DND-41 (cell line): ENCODE measurements at regions not wholly inside any gene's neighbourhood (a gene's known extent, or its start where the extent isn't known, plus 50 kb on each side); places are given as distances from the start of the nearest gene placed in this dataset.

Experiments used
- ATAC-seq: fragments of 200-7000 bp; cut with Tn5 transposase; 3 replicates; pipeline ENCODE4 v1.9.1; 2021; ENCODE audit warnings: low read depth; ENCODE audit not compliant: insufficient read depth
- DNase-seq: peaks from one replicate; pipeline ENCODE4 v3.0.0-alpha.2; 2020
- H2AFZ ChIP-seq: 2 replicates; pipeline ENCODE4 v1.6.0; 2012; ENCODE audit warnings: low read depth, low read length
- H3K27ac ChIP-seq: 2 replicates; pipeline ENCODE4 v1.5.1; 2012; ENCODE audit warnings: low read length, inconsistent platforms
- H3K27me3 ChIP-seq: fragments of 200-600 bp; sonication (generic); 2 replicates; pipeline ENCODE4 v1.6.0; 2012; ENCODE audit warnings: low read length, mild to moderate bottlenecking, inconsistent platforms; ENCODE audit not compliant: insufficient read depth, poor library complexity
- H3K36me3 ChIP-seq: 2 replicates; pipeline ENCODE4 v1.5.1; 2012; ENCODE audit warnings: low read length, inconsistent platforms; ENCODE audit not compliant: insufficient read depth
- H3K4me1 ChIP-seq: 2 replicates; pipeline ENCODE4 v1.5.1; 2012; ENCODE audit warnings: mild to moderate bottlenecking, low read length; ENCODE audit not compliant: insufficient read depth
- H3K4me2 ChIP-seq: 2 replicates; pipeline ENCODE4 v1.6.0; 2012; ENCODE audit warnings: mild to moderate bottlenecking, moderate library complexity, low read length, inconsistent platforms; ENCODE audit not compliant: insufficient read depth
- H3K4me3 ChIP-seq, 2 experiments: fragments of 200-600 bp in 1 of 2; shearing (Covaris generic) in 1 of 2; 2 replicates each; pipeline ENCODE4 v1.5.1; 2012 to 2016; ENCODE audit warnings: inconsistent platforms in 2 of 2, low read length in 2 of 2, mild to moderate bottlenecking in 2 of 2, low read depth in 1 of 2, moderate library complexity in 1 of 2
- H3K79me2 ChIP-seq: 2 replicates; pipeline ENCODE4 v1.6.0; 2012; ENCODE audit warnings: low read length, inconsistent platforms; ENCODE audit not compliant: insufficient read depth
- H3K9ac ChIP-seq: 2 replicates; pipeline ENCODE4 v1.6.0; 2012; ENCODE audit warnings: low read depth, mild to moderate bottlenecking, inconsistent platforms, low read length, moderate library complexity
- H3K9me3 ChIP-seq: 2 replicates; pipeline ENCODE4 v1.5.1; 2012; ENCODE audit warnings: low read length, moderate library complexity, mild to moderate bottlenecking, inconsistent platforms; ENCODE audit not compliant: insufficient read depth, severe bottlenecking
- H4K20me1 ChIP-seq: 2 replicates; pipeline ENCODE4 v1.6.0; 2012; ENCODE audit warnings: low read length; ENCODE audit not compliant: insufficient read depth
- EZH2 ChIP-seq: IDR thresholded peaks from 3 replicates; pipeline ENCODE4 v1.6.1; 2012; ENCODE audit warnings: borderline replicate concordance, low read depth, mild to moderate bottlenecking, moderate library complexity, low read length, inconsistent platforms; ENCODE audit not compliant: severe bottlenecking
- TF ChIP-seq, protein P1 (sequence below): IDR thresholded peaks from 2 replicates; pipeline ENCODE4 v1.5.1; 2012; ENCODE audit warnings: borderline replicate concordance, low read length, moderate library complexity, mild to moderate bottlenecking; ENCODE audit not compliant: poor library complexity, severe bottlenecking; ENCODE audit errors: extremely low read depth

DNA sequence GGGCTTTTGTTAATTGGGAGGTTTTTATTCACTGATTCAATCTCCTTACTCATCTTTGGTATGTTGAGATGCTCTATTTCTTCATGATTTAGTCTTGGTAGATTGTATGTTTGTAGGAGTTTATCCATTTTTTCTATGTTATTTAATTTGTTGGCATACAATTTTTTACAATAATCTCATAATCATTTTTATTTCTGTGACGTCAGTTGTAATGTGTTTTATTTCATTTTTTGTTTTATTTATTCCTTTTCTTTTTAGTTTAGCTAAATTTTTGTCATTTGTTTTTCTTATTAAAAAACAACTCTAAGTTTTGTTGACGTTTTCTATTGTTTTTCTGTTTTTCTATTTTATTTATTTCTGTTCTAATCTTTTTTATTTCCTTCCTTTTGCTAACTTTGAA is 389.8 kb downstream of the HS3ST3B1 start:
- ATAC-seq = no peak
- TF ChIP-seq, protein P1, sequence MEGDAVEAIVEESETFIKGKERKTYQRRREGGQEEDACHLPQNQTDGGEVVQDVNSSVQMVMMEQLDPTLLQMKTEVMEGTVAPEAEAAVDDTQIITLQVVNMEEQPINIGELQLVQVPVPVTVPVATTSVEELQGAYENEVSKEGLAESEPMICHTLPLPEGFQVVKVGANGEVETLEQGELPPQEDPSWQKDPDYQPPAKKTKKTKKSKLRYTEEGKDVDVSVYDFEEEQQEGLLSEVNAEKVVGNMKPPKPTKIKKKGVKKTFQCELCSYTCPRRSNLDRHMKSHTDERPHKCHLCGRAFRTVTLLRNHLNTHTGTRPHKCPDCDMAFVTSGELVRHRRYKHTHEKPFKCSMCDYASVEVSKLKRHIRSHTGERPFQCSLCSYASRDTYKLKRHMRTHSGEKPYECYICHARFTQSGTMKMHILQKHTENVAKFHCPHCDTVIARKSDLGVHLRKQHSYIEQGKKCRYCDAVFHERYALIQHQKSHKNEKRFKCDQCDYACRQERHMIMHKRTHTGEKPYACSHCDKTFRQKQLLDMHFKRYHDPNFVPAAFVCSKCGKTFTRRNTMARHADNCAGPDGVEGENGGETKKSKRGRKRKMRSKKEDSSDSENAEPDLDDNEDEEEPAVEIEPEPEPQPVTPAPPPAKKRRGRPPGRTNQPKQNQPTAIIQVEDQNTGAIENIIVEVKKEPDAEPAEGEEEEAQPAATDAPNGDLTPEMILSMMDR = no peak
- no peak overlapping the region for H3K9ac ChIP-seq
- no peak overlapping the region for H2AFZ ChIP-seq
- no peaks in the 10 kb centered on the region for H3K36me3 ChIP-seq
- no peak overlapping the region for H3K4me2 ChIP-seq
- no peaks in the 10 kb centered on the region for H3K9me3 ChIP-seq
- H3K4me3 ChIP-seq = no peak overlapping the region
- no peaks in the 10 kb centered on the region for H3K79me2 ChIP-seq
- no peak overlapping the region for H3K27ac ChIP-seq
- peaks cover 31% of the 10 kb centered on the region for H3K4me1 ChIP-seq
- no peaks in the 10 kb centered on the region for H4K20me1 ChIP-seq
- no peak for DNase-seq
- H3K27me3 ChIP-seq = no peaks in the 10 kb centered on the region

DNA sequence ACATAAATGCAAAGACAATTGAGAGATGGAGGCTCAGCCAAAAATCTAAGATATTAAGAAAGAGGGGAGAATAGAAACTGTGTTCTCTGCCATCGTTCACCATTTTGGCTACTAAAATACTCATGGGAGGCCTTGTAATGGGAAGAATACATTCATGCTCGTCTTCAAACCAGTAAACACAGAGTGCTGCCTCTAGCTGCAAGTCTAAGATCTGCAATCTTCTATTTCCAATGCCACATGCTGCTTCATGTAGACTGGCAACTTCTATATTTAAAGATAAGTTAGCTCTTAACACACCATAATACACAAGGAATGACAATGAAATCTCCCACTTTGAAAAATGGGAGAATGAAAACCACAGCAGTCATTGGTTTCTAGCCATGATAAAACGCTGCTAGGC is 387.3 kb downstream of the HS3ST3B1 start:
- DNase-seq = no peak
- H3K9ac ChIP-seq = no peak overlapping the region
- H3K4me1 ChIP-seq = peaks cover 19% of the 10 kb centered on the region
- no peak overlapping the region for H2AFZ ChIP-seq
- no peaks in the 10 kb centered on the region for H3K36me3 ChIP-seq
- no peaks in the 10 kb centered on the region for H4K20me1 ChIP-seq
- H3K9me3 ChIP-seq = no peaks in the 10 kb centered on the region
- H3K27ac ChIP-seq = no peak overlapping the region
- no peaks in the 10 kb centered on the region for H3K27me3 ChIP-seq
- TF ChIP-seq, protein P1 = peak; percentile 39
- no peak for TF ChIP-seq EZH2
- ATAC-seq = no peak
- H3K4me3 ChIP-seq = no peak overlapping the region
- H3K4me2 ChIP-seq = no peak overlapping the region
- H3K79me2 ChIP-seq = no peaks in the 10 kb centered on the region

GRCh38 chr17:14672830-14673229 is 371.9 kb downstream of the HS3ST3B1 start:
- DNase-seq = no peak
- no peak overlapping the region for H3K4me2 ChIP-seq

GRCh38 chr17:14670861-14671260 is 370.0 kb downstream of the HS3ST3B1 start:
- Histone ChIP-seq H3K9ac (no peak overlapping the region), H4K20me1 (no peaks in the 10 kb centered on the region)

More at GRCh38 chr17:14672830-14673229, 371.9 kb downstream of the HS3ST3B1 start:
- ATAC-seq = no peak
- Histone ChIP-seq H3K27ac (no peak overlapping the region), H3K4me3 (no peak overlapping the region), H3K36me3 (no peaks in the 10 kb centered on the region), H2AFZ (no peak overlapping the region), H3K4me1 (no peaks in the 10 kb centered on the region), H3K27me3 (no peaks in the 10 kb centered on the region), H4K20me1 (no peaks in the 10 kb centered on the region), H3K79me2 (no peaks in the 10 kb centered on the region), H3K9me3 (no peaks in the 10 kb centered on the region), H3K9ac (no peak overlapping the region)
- TF ChIP-seq EZH2 = no peak

More at GRCh38 chr17:14670861-14671260, 370.0 kb downstream of the HS3ST3B1 start:
- no peaks in the 10 kb centered on the region for H3K27me3 ChIP-seq
- no peak overlapping the region for H2AFZ ChIP-seq
- DNase-seq = no peak
- H3K4me1 ChIP-seq = no peaks in the 10 kb centered on the region
- H3K9me3 ChIP-seq = no peaks in the 10 kb centered on the region
- no peak for ATAC-seq
- no peak overlapping the region for H3K27ac ChIP-seq
- no peaks in the 10 kb centered on the region for H3K36me3 ChIP-seq
- H3K79me2 ChIP-seq = no peaks in the 10 kb centered on the region
- H3K4me3 ChIP-seq = no peak overlapping the region
- no peak for TF ChIP-seq EZH2
- TF ChIP-seq, protein P1 = no peak
- no peak overlapping the region for H3K4me2 ChIP-seq
